ENCODE measurements at regions not wholly inside any gene's neighbourhood (a gene's known extent, or its start where the extent isn't known, plus 50 kb on each side); places are given as distances from the start of the nearest gene placed in this dataset.
"Not testable (repeated sequence)": the region's sequence is repeated elsewhere in the genome, so short reads cannot be mapped to it uniquely, and the experiment has no call there.

- no peak for DNase-seq (ENCODE audit: extremely low read depth, low read depth, low spot score)
Observed at GRCh38 chr6:4677751-4678065, 98.5 kb upstream of the CDYL start.

- DNase-seq (ENCODE audit: extremely low read depth, low read depth, low spot score), result no peak
Observed at GRCh38 chr6:4677011-4677750, 99.0 kb upstream of the CDYL start.

- no peak for DNase-seq (ENCODE audit: extremely low read depth, low read depth, low spot score)
Observed at GRCh38 chr6:4676016-4676415, 100.2 kb upstream of the CDYL start.

- no peak for DNase-seq (ENCODE audit: extremely low read depth, low read depth, low spot score)
Observed at GRCh38 chr6:4675121-4675520, 101.1 kb upstream of the CDYL start.

- no peak for DNase-seq (ENCODE audit: extremely low read depth, low read depth, low spot score)
Observed at GRCh38 chr6:4673861-4674260, 102.3 kb upstream of the CDYL start.

GRCh38 chr6:4672772-4673171, 103.4 kb upstream of the CDYL start:
- DNase-seq (ENCODE audit: extremely low read depth, low read depth, low spot score), result no peak

GRCh38 chr6:4671587-4672115, 104.6 kb upstream of the CDYL start:
- DNase-seq (ENCODE audit: extremely low read depth, low read depth, low spot score), result no peak

- DNase-seq (ENCODE audit: extremely low read depth, low read depth, low spot score), result no peak
Observed at GRCh38 chr6:4670824-4671409, 105.3 kb upstream of the CDYL start.

GRCh38 chr6:4670290-4670689, 105.9 kb upstream of the CDYL start:
- no peak for DNase-seq (ENCODE audit: extremely low read depth, low read depth, low spot score)

GRCh38 chr6:4668271-4669179, 107.7 kb upstream of the CDYL start:
- DNase-seq (ENCODE audit: extremely low read depth, low read depth, low spot score), result no peak

- DNase-seq (ENCODE audit: extremely low read depth, low read depth, low spot score), result no peak
Observed at GRCh38 chr6:4667591-4667990, 108.6 kb upstream of the CDYL start.

GRCh38 chr6:4666886-4667513, 109.2 kb upstream of the CDYL start:
- DNase-seq (ENCODE audit: extremely low read depth, low read depth, low spot score), result no peak

GRCh38 chr6:4665489-4666417, 110.5 kb upstream of the CDYL start:
- no peak for DNase-seq (ENCODE audit: extremely low read depth, low read depth, low spot score)

GRCh38 chr6:4664911-4665310, 111.3 kb upstream of the CDYL start:
- no peak for DNase-seq (ENCODE audit: extremely low read depth, low read depth, low spot score)

GRCh38 chr6:4664117-4664626, 112.0 kb upstream of the CDYL start:
- DNase-seq (ENCODE audit: extremely low read depth, low read depth, low spot score), result no peak

GRCh38 chr6:4662886-4663285, 113.3 kb upstream of the CDYL start:
- DNase-seq (ENCODE audit: extremely low read depth, low read depth, low spot score), result no peak

GRCh38 chr6:4661391-4661790, 114.8 kb upstream of the CDYL start:
- no peak for DNase-seq (ENCODE audit: extremely low read depth, low read depth, low spot score)

- no peak for DNase-seq (ENCODE audit: extremely low read depth, low read depth, low spot score)
Observed at GRCh38 chr6:4660377-4661321, 115.6 kb upstream of the CDYL start.

GRCh38 chr6:4659719-4660118, 116.5 kb upstream of the CDYL start:
- DNase-seq (ENCODE audit: extremely low read depth, low read depth, low spot score), result not testable (repeated sequence)

Data from glomerular endothelial cell (primary cell).